ENCODE measurements at regions not wholly inside any gene's neighbourhood (a gene's known extent, or its start where the extent isn't known, plus 50 kb on each side); places are given as distances from the start of the nearest gene placed in this dataset.

DNA sequence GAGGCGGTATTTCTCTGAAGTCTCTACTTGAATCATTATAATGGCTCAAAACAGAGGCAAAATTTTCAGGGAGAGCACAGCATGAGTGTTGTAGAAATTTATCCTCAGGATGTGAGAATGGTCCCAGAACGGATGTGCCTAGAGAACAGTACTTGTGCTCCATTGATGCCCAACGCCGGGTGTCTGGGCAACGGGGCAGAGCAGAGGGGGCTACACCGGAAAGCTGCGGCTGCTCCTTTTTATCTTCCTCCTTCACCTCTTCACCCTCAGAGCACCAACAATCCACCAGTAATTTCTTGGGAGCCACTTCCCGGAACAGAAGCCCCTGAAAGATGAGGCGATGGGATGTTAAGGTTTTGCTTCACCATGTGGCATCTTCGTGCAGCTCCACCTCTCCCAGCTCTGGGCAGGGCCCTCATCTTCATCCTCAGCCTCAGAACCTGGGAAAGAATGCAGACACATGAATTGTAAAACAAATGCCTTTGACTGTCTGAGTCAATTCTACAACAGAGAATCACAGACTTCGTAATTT lies 71.5 kb downstream of the PTGR3 start:
- Histone ChIP-seq H3K27me3 (no peaks in the 10 kb centered on the region), H3K36me3 (no peaks in the 10 kb centered on the region), H3K4me1 (no peaks in the 10 kb centered on the region), H3K27ac (no peak overlapping the region), H3K9me3 (no peaks in the 10 kb centered on the region), H3K4me3 (no peak overlapping the region)
- ATAC-seq = no peak
- WGBS, 2 donors (ENCODE audit: low coverage in 1 of 2) = 95% methylated on average over 4 to 5 of the region's 11 CpGs
- TF ChIP-seq EP300 (IDR thresholded peaks at IDR 0.05) (no peak), POLR2A (IDR thresholded peaks at IDR 0.05) (no peak), POLR2AphosphoS5 (IDR thresholded peaks at IDR 0.05) (no peak)
- TF ChIP-seq, protein P1, sequence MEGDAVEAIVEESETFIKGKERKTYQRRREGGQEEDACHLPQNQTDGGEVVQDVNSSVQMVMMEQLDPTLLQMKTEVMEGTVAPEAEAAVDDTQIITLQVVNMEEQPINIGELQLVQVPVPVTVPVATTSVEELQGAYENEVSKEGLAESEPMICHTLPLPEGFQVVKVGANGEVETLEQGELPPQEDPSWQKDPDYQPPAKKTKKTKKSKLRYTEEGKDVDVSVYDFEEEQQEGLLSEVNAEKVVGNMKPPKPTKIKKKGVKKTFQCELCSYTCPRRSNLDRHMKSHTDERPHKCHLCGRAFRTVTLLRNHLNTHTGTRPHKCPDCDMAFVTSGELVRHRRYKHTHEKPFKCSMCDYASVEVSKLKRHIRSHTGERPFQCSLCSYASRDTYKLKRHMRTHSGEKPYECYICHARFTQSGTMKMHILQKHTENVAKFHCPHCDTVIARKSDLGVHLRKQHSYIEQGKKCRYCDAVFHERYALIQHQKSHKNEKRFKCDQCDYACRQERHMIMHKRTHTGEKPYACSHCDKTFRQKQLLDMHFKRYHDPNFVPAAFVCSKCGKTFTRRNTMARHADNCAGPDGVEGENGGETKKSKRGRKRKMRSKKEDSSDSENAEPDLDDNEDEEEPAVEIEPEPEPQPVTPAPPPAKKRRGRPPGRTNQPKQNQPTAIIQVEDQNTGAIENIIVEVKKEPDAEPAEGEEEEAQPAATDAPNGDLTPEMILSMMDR (IDR thresholded peaks at IDR 0.05) = no peak

DNA sequence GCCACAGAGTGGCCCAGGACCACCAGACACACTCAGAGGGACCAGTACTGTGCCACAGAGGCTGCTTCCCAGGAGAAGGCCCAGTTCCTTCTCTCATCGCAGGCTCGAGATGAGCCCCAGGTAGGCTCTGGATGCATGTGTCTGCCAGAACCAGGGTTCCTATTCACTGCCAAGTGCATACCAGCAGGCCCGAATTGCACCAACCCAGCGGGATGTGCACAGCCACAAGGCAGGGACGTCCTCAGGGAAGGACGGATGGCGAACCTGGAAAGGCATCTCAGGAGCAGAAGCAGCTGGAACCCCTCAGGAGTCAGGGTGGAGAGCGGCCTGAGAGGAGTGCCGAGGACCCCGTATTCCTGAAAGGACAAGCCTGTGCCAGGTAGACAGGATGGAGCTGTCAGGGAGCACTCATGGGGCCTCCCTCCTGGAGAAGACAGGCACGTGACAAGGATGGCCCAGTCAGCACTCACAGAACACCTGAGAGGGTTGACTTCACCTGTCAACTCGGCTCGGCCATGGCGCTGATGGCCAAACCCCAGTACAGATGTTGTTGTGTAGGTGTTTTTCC lies 73.7 kb downstream of the PTGR3 start:
- TF ChIP-seq, protein P1 (IDR thresholded peaks at IDR 0.05) = no peak
- TF ChIP-seq EP300 (IDR thresholded peaks at IDR 0.05) = no peak
- no peak for TF ChIP-seq POLR2AphosphoS5 (IDR thresholded peaks at IDR 0.05)
- TF ChIP-seq POLR2A (IDR thresholded peaks at IDR 0.05) = no peak
- Histone ChIP-seq H3K27ac (no peak overlapping the region), H3K36me3 (no peaks in the 10 kb centered on the region), H3K9me3 (no peaks in the 10 kb centered on the region), H3K4me3 (no peak overlapping the region), H3K4me1 (peaks cover 0 to 8% (median 0%) of the 10 kb centered on the region in 3 donors), H3K27me3 (no peaks in the 10 kb centered on the region)
- ATAC-seq = no peak
- WGBS, 2 donors (ENCODE audit: low coverage in 1 of 2) = 92% methylated on average over 9 of the region's 14 CpGs; no CpG with 5 or more reads in 1 of the 2 donors

DNA sequence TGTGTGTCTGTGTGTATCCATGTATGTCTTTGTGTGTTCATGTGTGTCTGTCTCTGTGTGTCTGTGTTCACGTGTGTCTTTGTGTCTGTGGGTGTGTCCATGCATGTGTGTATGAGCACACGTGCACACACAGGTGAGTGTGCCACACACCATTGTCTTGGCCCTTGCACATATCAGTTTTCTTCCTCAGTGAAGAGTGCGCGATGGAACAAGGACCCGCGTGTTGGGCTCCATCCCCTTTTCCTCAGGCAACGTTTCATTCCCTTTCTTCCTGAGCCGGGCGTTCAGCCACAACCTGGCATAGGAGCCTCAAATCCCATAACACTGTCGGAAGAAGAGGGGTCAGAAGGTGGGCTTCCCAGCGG lies 74.3 kb downstream of the PTGR3 start:
- H3K27me3 ChIP-seq = no peaks in the 10 kb centered on the region
- TF ChIP-seq, protein P1 (IDR thresholded peaks at IDR 0.05) = no peak
- TF ChIP-seq POLR2A (IDR thresholded peaks at IDR 0.05) (no peak), EP300 (IDR thresholded peaks at IDR 0.05) (no peak), POLR2AphosphoS5 (IDR thresholded peaks at IDR 0.05) (no peak)
- peaks cover 0 to 8% (median 0%) of the 10 kb centered on the region in 3 donors for H3K4me1 ChIP-seq
- H3K27ac ChIP-seq = no peak overlapping the region
- WGBS, 2 donors (ENCODE audit: low coverage in 1 of 2) = 87 to 92% methylated on average over 10 of the region's 11 CpGs
- no peaks in the 10 kb centered on the region for H3K36me3 ChIP-seq
- H3K4me3 ChIP-seq = no peak overlapping the region
- no peaks in the 10 kb centered on the region for H3K9me3 ChIP-seq
- ATAC-seq = no peak

DNA sequence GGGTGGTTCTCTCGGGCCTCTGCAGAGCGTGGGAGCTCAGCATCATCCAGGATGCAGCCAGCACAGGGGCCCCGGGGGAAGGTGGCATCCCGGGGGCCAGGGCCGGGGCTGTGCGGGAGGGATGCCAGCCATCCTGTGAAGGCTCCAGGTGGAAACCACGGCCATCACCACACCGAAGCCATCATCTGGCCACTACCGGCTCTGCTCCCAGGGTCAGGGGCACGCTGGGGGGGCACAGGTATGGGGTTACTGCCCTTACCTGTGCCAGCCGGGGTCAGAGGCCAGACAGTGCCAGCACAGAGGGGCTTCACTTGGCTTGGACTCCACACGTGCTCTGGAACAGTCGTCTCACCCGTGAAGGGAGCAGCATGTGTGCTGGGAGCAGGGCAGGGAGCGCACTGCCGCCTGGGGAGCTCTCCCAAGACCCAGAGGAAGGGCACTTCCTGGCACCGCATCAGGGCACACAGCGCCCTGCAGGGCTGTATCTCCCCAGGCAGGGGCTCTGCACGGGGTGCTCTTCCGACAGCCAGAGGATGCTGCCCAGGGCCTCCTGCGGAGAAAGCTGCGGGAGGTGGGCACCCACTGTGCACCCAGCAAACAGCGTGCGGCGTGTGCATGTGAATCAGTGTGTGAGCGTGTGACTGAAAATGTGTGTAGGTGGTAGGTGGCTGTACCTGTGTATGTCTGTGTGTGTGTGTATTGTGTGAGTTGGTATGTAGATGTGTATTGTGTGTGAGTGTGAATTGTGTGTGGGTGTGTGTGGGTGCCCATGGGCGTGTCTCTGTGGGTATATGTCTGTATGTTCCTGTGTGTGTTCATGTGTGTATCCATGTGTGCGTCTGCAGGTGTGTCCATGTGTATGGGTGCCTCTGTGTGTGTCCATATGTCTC lies 75.0 kb downstream of the PTGR3 start:
- no peak for ATAC-seq
- TF ChIP-seq, protein P1 (IDR thresholded peaks at IDR 0.05) = no peak
- TF ChIP-seq EP300 (IDR thresholded peaks at IDR 0.05) (no peak), POLR2A (IDR thresholded peaks at IDR 0.05) (no peak), POLR2AphosphoS5 (IDR thresholded peaks at IDR 0.05) (no peak)
- Histone ChIP-seq H3K4me1 (peaks cover 0 to 8% (median 0%) of the 10 kb centered on the region in 3 donors), H3K36me3 (no peaks in the 10 kb centered on the region), H3K27ac (no peak overlapping the region), H3K27me3 (no peaks in the 10 kb centered on the region), H3K4me3 (no peak overlapping the region), H3K9me3 (no peaks in the 10 kb centered on the region)
- 92 to 97% methylated on average over 2 to 9 of the region's 28 CpGs for WGBS, 2 donors (ENCODE audit: low coverage in 1 of 2)

All from gastroesophageal sphincter (tissue), 4 donors.